BE2C (cell line): ENCODE measurements at regions not wholly inside any gene's neighbourhood (a gene's known extent, or its start where the extent isn't known, plus 50 kb on each side); places are given as distances from the start of the nearest gene placed in this dataset.
"Not testable (repeated sequence)": the region's sequence is repeated elsewhere in the genome, so short reads cannot be mapped to it uniquely, and the experiment has no call there.

ENCODE experiments used
- DNase-seq: peaks from one replicate; pipeline ENCODE4 v3.0.0-alpha.2; 2020
- H3K27me3 ChIP-seq: fragments of 250-450 bp; sonication (Bioruptor Pico); 2 replicates; pipeline ENCODE4 v1.5.1; 2020; ENCODE audit warnings: mild to moderate bottlenecking
- H3K36me3 ChIP-seq: fragments of 250-450 bp; sonication (Bioruptor Pico); 2 replicates; pipeline ENCODE4 v1.5.1; 2020; ENCODE audit warnings: mild to moderate bottlenecking
- H3K4me1 ChIP-seq: fragments of 250-450 bp; sonication (Bioruptor Pico); 2 replicates; pipeline ENCODE4 v1.5.1; 2020
- H3K4me3 ChIP-seq: 2 replicates; pipeline ENCODE4 v1.5.1; 2011; ENCODE audit warnings: low read depth, low read length
- H3K9me3 ChIP-seq: fragments of 250-450 bp; sonication (Bioruptor Pico); 2 replicates; pipeline ENCODE4 v1.5.1; 2020
- TF ChIP-seq, protein P1 (sequence below): IDR thresholded peaks from 2 replicates; pipeline ENCODE4 v1.5.1; 2012; ENCODE audit warnings: mild to moderate bottlenecking, low read depth, low read length

- H3K9me3 ChIP-seq, H3K4me1 ChIP-seq, H3K4me3 ChIP-seq, DNase-seq, H3K36me3 ChIP-seq, H3K27me3 ChIP-seq: not testable (repeated sequence)
These were observed 3014.3 kb upstream of the TEKT4 start for GRCh38 chr2:91856971-91857370.

- H3K4me1 ChIP-seq, H3K36me3 ChIP-seq, DNase-seq, H3K4me3 ChIP-seq, H3K9me3 ChIP-seq, H3K27me3 ChIP-seq: not testable (repeated sequence)
These were observed 3013.5 kb upstream of the TEKT4 start for GRCh38 chr2:91857711-91858110.

DNA sequence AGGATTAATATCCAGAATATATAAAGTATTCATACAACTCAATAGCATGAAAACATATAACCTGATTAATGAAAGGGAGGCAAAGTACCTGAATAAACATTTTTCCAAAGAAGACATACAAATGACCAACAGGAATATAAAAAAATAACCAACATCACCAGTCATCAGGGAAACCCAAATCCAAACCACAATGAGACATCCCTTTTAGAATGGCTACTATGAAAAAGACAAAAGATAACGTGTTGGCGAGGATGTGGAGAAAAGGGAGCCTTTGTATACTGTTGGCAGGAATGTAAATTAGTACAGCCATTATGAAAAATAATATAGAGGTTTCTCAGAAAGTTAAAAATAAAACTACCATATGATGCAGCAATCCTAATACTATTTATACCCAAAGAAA, 2999.5 kb upstream of the TEKT4 start:
- H3K36me3 ChIP-seq, H3K27me3 ChIP-seq, H3K4me1 ChIP-seq, DNase-seq, H3K4me3 ChIP-seq, H3K9me3 ChIP-seq: not testable (repeated sequence)

DNA sequence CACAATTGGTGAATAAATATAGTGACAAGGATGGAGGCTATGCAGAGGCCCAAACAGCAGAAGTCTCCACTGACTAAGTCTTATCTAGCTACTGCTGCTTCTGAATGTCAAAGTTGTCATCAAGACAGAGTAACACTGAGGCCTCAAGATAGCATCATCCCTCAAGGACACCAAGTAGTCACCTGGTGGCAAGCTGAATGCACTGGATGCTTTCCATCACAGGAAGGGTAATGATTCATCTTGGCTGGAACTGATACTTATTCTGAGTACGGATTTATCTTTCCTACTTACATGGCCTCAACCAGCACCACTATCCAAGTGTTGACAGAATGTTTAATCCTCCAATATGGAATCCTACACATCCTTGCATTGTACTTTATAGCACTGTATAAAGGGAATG, 2997.8 kb upstream of the TEKT4 start:
- H3K36me3 ChIP-seq, DNase-seq, H3K27me3 ChIP-seq, H3K4me3 ChIP-seq, H3K9me3 ChIP-seq, H3K4me1 ChIP-seq: not testable (repeated sequence)

DNA sequence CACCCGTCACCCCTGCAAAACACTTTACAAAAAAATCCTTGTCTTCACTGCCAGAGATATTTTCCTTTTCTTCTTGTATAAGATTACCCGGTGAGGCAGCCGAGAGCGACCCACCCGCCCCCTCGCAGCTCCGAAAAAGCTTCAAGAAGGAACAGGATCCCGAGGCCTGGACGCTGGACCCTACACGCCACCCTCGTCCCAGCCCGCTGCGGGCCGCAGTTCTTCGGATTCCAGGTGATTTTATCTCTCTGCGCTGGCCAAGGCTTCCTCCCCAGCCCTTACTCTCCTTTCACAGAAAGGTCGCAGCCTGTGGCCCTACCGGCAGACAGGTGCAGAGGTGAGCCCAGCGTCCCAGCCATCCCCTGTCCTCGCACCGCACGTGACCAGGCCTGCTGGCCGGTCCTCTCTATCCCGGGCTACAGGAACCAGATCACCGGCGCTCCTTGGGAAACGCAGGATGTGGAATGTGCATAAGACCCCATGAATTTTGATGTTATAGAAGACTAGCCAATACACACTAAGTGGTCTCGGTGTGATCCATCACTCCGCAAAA, 2993.5 kb upstream of the TEKT4 start:
- not testable (repeated sequence) for H3K4me3 ChIP-seq, H3K27me3 ChIP-seq, H3K4me1 ChIP-seq, DNase-seq, H3K36me3 ChIP-seq, H3K9me3 ChIP-seq

GRCh38 chr2:91895091-91895490, 2976.1 kb upstream of the TEKT4 start:
- TF ChIP-seq, protein P1, sequence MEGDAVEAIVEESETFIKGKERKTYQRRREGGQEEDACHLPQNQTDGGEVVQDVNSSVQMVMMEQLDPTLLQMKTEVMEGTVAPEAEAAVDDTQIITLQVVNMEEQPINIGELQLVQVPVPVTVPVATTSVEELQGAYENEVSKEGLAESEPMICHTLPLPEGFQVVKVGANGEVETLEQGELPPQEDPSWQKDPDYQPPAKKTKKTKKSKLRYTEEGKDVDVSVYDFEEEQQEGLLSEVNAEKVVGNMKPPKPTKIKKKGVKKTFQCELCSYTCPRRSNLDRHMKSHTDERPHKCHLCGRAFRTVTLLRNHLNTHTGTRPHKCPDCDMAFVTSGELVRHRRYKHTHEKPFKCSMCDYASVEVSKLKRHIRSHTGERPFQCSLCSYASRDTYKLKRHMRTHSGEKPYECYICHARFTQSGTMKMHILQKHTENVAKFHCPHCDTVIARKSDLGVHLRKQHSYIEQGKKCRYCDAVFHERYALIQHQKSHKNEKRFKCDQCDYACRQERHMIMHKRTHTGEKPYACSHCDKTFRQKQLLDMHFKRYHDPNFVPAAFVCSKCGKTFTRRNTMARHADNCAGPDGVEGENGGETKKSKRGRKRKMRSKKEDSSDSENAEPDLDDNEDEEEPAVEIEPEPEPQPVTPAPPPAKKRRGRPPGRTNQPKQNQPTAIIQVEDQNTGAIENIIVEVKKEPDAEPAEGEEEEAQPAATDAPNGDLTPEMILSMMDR: peak; percentile 36

GRCh38 chr2:91917602-91918001, 2953.6 kb upstream of the TEKT4 start:
- H3K27me3 ChIP-seq, H3K4me3 ChIP-seq, H3K9me3 ChIP-seq, H3K36me3 ChIP-seq, H3K4me1 ChIP-seq, DNase-seq: not testable (repeated sequence)

More at GRCh38 chr2:91895091-91895490, 2976.1 kb upstream of the TEKT4 start:
- H3K9me3 ChIP-seq, H3K27me3 ChIP-seq, H3K4me3 ChIP-seq, DNase-seq, H3K4me1 ChIP-seq, H3K36me3 ChIP-seq: not testable (repeated sequence)
